ENCODE measurements at regions not wholly inside any gene's neighbourhood (a gene's known extent, or its start where the extent isn't known, plus 50 kb on each side); places are given as distances from the start of the nearest gene placed in this dataset.

DNA sequence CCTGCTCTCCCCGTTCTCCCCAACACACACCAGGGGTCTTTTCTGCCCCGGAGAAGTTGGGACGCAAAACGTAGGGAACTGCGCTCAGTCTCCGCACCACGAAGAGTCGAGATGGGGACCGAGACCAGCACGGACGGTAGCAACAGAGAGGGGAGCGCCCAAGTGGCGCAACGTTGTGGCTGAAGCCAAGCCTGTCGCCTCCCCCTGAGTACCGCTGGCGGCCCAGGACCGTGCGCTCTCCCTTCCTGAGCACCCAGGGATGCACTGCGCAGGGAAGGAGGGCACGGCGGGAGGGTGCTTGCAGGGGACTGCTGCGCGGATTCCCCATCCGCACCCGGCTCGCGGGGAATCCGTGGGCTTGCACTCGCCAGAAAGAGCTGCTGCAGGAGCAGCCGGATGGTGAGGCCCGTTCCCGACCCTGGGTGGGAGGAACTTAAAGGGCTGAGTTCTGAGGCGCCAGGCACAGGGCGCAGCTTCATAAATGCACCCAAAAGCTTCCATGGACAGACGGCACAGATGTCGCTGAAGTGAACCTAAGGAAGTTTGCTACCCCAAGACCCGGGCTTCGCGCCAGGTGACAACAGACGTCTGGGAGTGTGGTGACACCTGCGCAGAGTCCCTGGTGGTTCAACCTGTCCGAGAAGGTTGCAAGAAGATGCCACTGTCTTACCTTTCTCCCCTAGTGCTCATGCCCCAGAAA, 178.7 kb downstream of the TBXT start:
- peak overlapping the region; percentile 43 for H3K4me3 ChIP-seq (ENCODE audit: low read depth, low read length)
- TF ChIP-seq, protein P1, sequence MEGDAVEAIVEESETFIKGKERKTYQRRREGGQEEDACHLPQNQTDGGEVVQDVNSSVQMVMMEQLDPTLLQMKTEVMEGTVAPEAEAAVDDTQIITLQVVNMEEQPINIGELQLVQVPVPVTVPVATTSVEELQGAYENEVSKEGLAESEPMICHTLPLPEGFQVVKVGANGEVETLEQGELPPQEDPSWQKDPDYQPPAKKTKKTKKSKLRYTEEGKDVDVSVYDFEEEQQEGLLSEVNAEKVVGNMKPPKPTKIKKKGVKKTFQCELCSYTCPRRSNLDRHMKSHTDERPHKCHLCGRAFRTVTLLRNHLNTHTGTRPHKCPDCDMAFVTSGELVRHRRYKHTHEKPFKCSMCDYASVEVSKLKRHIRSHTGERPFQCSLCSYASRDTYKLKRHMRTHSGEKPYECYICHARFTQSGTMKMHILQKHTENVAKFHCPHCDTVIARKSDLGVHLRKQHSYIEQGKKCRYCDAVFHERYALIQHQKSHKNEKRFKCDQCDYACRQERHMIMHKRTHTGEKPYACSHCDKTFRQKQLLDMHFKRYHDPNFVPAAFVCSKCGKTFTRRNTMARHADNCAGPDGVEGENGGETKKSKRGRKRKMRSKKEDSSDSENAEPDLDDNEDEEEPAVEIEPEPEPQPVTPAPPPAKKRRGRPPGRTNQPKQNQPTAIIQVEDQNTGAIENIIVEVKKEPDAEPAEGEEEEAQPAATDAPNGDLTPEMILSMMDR (IDR thresholded peaks at IDR 0.05; ENCODE audit: insufficient read depth, low read depth, low read length), result no peak
- DNase-seq (ENCODE audit: low read depth), result peak; percentile 24

DNA sequence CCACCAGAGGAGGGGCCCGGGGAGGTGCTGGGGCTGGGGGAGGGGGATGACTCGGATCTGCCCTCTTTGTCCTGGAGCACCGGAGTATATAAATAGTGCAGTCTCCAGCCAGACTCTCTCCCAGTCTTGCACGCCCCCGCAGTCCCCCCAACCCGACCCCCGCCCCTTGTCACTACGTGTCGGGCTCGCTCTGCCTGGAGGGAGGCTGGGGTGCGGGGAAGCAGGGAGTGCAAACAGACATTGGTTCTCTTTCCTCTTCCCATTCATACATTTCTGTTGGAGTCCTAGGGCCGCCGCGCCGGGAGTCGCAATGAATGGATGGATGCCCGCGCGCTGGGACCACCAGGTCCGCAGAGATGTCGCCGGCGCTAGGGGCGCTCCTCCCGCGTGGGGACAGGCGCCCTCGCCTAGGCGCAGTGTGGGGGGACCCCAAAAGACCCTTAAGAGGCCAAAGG, 179.3 kb downstream of the TBXT start:
- no peak for DNase-seq (ENCODE audit: low read depth)
- peak overlapping the region; percentile 43 for H3K4me3 ChIP-seq (ENCODE audit: low read depth, low read length)
- TF ChIP-seq, protein P1 (IDR thresholded peaks at IDR 0.05; ENCODE audit: insufficient read depth, low read depth, low read length), result no peak

DNA sequence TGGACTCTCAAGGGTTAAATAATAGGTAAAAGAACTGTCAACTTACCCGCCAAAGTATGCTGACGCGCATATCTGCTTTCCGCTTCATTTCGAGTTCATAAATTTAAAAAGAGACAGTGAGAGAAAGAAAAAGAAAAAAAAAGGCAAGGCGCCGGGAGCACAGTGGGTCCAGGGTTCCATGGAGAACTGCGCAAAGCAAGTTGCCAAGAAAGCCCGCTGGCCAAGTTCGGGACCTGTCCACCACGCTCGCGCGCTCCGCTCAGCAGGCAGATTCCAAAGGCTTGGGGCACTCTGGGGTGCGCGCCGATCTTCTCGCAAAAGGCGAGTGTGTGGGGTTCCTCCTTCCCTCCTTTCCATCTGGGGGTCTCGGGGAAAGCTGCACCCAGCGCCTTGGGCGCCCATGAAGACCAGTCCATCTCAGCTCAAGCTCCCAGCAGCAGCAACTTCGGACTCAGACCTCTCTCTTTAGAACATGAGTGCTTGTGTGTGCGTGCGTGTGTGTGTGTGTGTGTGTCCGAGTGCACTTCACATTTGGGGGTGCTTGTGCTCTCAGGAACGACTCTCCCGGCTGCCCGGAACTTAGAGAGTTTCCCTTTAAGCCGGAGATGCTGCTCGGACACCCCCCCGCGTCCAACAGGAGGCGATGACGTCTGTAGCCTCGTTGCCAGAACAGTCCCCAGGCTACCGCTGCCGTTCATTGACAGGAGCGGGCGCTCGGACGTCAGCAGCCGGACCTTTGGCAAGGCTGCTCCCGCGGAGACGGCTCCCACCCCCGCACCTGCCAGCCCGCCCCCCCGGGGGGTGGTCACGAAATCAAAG, 180.0 kb downstream of the TBXT start:
- H3K4me3 ChIP-seq (ENCODE audit: low read depth, low read length), result peak overlapping the region; percentile 65
- TF ChIP-seq, protein P1 (IDR thresholded peaks at IDR 0.05; ENCODE audit: insufficient read depth, low read depth, low read length), result no peak
- DNase-seq (ENCODE audit: low read depth), result peak; percentile 94

DNA sequence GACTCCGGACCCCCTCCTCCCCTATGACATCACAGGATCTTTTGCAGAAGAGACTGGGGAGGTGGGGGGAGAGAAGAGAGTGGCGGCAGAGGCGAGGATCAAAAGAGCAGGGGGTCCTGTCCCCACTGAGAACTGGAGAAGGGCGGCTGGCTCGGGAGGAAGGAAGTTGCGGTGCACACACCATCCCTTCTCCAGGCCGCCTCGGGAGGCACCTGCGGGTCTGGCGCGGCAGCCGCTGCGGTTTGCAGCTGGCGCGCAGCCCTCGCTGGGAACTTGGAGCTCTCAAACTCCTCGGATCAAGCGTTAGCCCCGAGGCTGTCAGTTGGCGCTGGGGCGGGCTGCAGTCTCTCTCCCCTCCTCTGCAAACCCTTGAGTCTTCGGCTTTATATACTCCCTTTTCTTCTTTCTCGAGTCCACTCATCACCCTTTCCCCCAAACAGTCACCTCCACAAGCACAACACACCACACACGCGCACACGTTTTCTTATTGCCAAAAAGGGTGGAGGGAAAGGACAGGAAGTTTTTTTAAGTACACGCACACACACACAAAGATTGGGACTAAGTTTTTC, 180.7 kb downstream of the TBXT start:
- TF ChIP-seq, protein P1 (IDR thresholded peaks at IDR 0.05; ENCODE audit: insufficient read depth, low read depth, low read length), result no peak
- peak; percentile 41 for DNase-seq (ENCODE audit: low read depth)
- H3K4me3 ChIP-seq (ENCODE audit: low read depth, low read length), result peak overlapping the region; percentile 65

DNA sequence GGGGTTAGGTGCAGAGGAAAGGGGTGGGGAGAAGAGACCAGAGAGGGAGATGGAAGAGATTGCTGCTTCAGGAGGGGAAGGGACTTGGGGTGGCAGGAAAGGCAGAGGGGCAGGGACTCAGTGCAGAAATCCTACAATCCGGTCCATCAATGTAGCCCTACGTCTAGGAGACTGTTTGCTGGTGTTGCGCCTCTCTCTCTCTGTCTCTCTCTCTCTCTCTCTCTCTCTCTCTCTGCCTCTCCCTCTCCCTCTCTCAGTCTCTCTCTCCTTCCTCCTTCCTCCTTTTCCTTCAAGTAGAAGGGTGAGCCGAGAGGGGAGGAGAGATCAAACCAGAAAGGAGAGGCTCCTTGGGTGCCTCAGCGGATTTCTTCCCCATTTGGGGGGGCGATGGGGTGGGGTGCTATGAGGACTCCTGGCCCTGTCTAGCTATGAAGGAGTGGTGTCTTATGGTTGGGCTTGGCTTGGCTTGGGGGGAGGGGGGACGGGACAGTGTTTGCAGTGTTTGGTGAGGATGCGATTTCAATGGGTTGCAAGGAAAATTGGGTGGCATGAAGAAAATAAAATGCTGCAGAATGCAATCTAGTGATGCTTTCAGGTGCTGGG, 181.2 kb downstream of the TBXT start:
- peak overlapping the region; percentile 65 for H3K4me3 ChIP-seq (ENCODE audit: low read depth, low read length)
- DNase-seq (ENCODE audit: low read depth), result no peak
- TF ChIP-seq, protein P1 (IDR thresholded peaks at IDR 0.05; ENCODE audit: insufficient read depth, low read depth, low read length), result no peak

DNA sequence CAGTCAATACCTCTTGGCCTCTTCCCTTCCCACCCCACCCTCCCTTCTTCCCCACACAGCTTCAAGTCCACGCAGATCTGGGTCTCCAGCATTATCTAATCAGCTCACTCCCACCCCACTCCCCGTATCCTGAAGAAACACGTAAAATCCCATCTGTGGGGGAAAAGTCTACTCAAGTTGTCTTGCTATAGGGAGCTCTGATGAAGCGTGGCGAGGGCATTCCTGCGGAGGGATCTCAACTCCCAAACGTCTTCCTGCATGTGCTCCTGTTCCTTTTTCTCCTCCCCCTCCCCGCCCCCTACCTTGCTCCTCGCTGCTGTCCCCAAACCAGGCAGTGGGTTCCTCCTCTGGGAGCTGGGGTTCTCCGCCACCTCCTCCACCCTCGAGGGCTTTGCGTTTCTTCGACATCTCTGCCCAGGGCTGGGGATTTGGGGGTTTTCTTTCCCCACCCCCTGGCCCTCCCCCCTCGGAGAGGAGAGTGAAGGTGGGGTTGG, 181.8 kb downstream of the TBXT start:
- peak overlapping the region; percentile 65 for H3K4me3 ChIP-seq (ENCODE audit: low read depth, low read length)

More for the DNA sequence above, 181.8 kb downstream of the TBXT start:
- no peak for DNase-seq (ENCODE audit: low read depth)
- TF ChIP-seq, protein P1 (IDR thresholded peaks at IDR 0.05; ENCODE audit: insufficient read depth, low read depth, low read length), result no peak

All from fibroblast of villous mesenchyme (primary cell).